K562 (cell line): ENCODE measurements at regions not wholly inside any gene's neighbourhood (a gene's known extent, or its start where the extent isn't known, plus 50 kb on each side); places are given as distances from the start of the nearest gene placed in this dataset.

Experiments used
- ATAC-seq: fragments of 200-7000 bp; cut with Tn5 transposase; 3 replicates; pipeline ENCODE4 v1.9.1; 2020; ENCODE audit warnings: moderate library complexity
- BruUV-seq: library from RNA; stranded (reverse); fragments of 400-500 nt; replicated peaks from 2 replicates; lab custom pipeline; 2021; lab: Mats Ljungman, UMichigan
- CTCF ChIA-PET: fragments of 300-600 bp; formaldehyde crosslinking; extraction: SDS; loops from one replicate; lab custom pipeline; 2021; ENCODE audit warnings: low intra/inter-chr PET ratio; lab: Yijun Ruan, JAX
- POLR2A ChIA-PET: fragments of 300-600, 350-650 bp; sonication (Branson Sonifier 250); formaldehyde crosslinking; extraction: SDS; loops from one replicate; lab custom pipeline; 2021; ENCODE audit warnings: antibody characterized with exemption, inconsistent platforms; lab: Yijun Ruan, JAX
- DNase-seq, 4 experiments: peaks; one replicate each; pipeline versions ENCODE4 v3.0.0 to v3.0.0-alpha.2; 2011 to 2018; ENCODE audit warnings: low spot score in 3 of 4, mixed read lengths in 3 of 4; ENCODE audit errors: extremely low read depth in 1 of 4
- FAIRE-seq: peaks from 2 replicates; lab custom pipeline; 2011; peaks lifted over from hg19 to GRCh38; lab: Jason Lieb, UNC
- H2AFZ ChIP-seq: 2 replicates; pipeline ENCODE4 v1.6.0; 2011; ENCODE audit warnings: low read depth, low read length, control low read depth, inconsistent platforms
- H3K27ac ChIP-seq: fragments of 200-600 bp; 3 replicates; pipeline ENCODE4 v1.8.0; 2011; ENCODE audit warnings: low read depth, mild to moderate bottlenecking, control low read depth, inconsistent platforms, low read length, moderate library complexity, mixed read lengths; ENCODE audit errors: extremely low read depth
- H3K27me3 ChIP-seq, 2 experiments: fragments of 300-600 bp in 1 of 2; 2 replicates in 1 of 2; 3 replicates in 1 of 2; pipeline versions ENCODE4 v1.6.0 to v1.8.0; 2011; ENCODE audit warnings: inconsistent platforms in 2 of 2, low read length in 2 of 2, mild to moderate bottlenecking in 1 of 2, mixed read lengths in 1 of 2, moderate library complexity in 1 of 2; ENCODE audit not compliant: control insufficient read depth in 2 of 2, insufficient read depth in 2 of 2
- H3K36me3 ChIP-seq: fragments of 300-600 bp; 3 replicates; pipeline ENCODE4 v1.8.0; 2011; ENCODE audit warnings: mild to moderate bottlenecking, low read length, inconsistent platforms; ENCODE audit not compliant: control insufficient read depth, insufficient read depth
- H3K4me1 ChIP-seq, 2 experiments: fragments of 200-600 bp in 1 of 2; replicated peaks in 1 of 2; 2 replicates in 1 of 2; 3 replicates in 1 of 2; pipeline versions ENCODE4 v1.5.1 to v1.8.0; 2011; ENCODE audit warnings: inconsistent platforms in 2 of 2, low read length in 2 of 2, mild to moderate bottlenecking in 1 of 2, mixed read lengths in 1 of 2, moderate library complexity in 1 of 2; ENCODE audit not compliant: control insufficient read depth in 2 of 2, insufficient read depth in 2 of 2
- H3K4me2 ChIP-seq: 2 replicates; pipeline ENCODE4 v1.6.1; 2011; ENCODE audit warnings: low read length, control low read depth, inconsistent platforms, mixed read lengths; ENCODE audit not compliant: insufficient read depth
- H3K4me3 ChIP-seq: fragments of 200-600 bp; sonication (generic), shearing (Covaris generic); 2 replicates; pipeline ENCODE4 v1.5.1; 2016; ENCODE audit warnings: control low read depth, inconsistent platforms
- H3K79me2 ChIP-seq: fragments of 200-600 bp; 3 replicates; pipeline ENCODE4 v1.8.0; 2011; ENCODE audit warnings: low read length, inconsistent platforms; ENCODE audit not compliant: control insufficient read depth, insufficient read depth
- H3K9ac ChIP-seq, 2 experiments: 2 replicates each; pipeline versions ENCODE4 v1.6.0 to v1.6.1; 2011; ENCODE audit warnings: low read depth in 2 of 2, low read length in 2 of 2, control low read depth in 1 of 2, inconsistent platforms in 1 of 2, mild to moderate bottlenecking in 1 of 2, mixed read lengths in 1 of 2; ENCODE audit not compliant: insufficient read depth in 1 of 2
- H3K9me1 ChIP-seq: one replicate; pipeline ENCODE4 v1.6.0; 2011; ENCODE audit warnings: inconsistent platforms, mild to moderate bottlenecking, low read length, moderate library complexity; ENCODE audit not compliant: control insufficient read depth, insufficient read depth
- H3K9me3 ChIP-seq: replicated peaks from 2 replicates; pipeline ENCODE4 v1.5.1; 2011; ENCODE audit warnings: low read depth, low read length, inconsistent platforms; ENCODE audit not compliant: control insufficient read depth, insufficient read depth
- H4K20me1 ChIP-seq: replicated peaks from 2 replicates; pipeline ENCODE4 v1.6.1; 2011; ENCODE audit warnings: low read length, inconsistent platforms, mixed read lengths; ENCODE audit not compliant: control insufficient read depth, insufficient read depth
- GTF2E2 ChIP-seq: fragments of 200-800 bp; sonication (Bioruptor generic); IDR thresholded peaks from 2 replicates; pipeline ENCODE4 v1.6.1; 2016; ENCODE audit warnings: missing genetic modification characterization, missing compliant biosample characterization
- HMGXB4 ChIP-seq: sonication (generic); formaldehyde crosslinking; IDR thresholded peaks from 2 replicates; pipeline ENCODE4 v1.8.1; 2023; ENCODE audit warnings: mild to moderate bottlenecking, missing genetic modification reagents
- POLR3G ChIP-seq: IDR thresholded peaks from 2 replicates; pipeline ENCODE4 v1.6.1; 2011; ENCODE audit not compliant: insufficient read length, insufficient replicate concordance; ENCODE audit errors: extremely low read depth
- RNF219 ChIP-seq: fragments of 250-450 bp; sonication (Bioruptor Pico); IDR thresholded peaks from 2 replicates; pipeline ENCODE4 v1.5.0; 2022; ENCODE audit warnings: mild to moderate bottlenecking
- SMARCC2 ChIP-seq: fragments of 450-650 bp; IDR thresholded peaks from 2 replicates; pipeline ENCODE4 v1.6.1; 2017; ENCODE audit warnings: antibody characterized with exemption, moderate library complexity, mild to moderate bottlenecking, low read depth
- ZBTB2 ChIP-seq: fragments of 450-650 bp; IDR thresholded peaks from 2 replicates; pipeline ENCODE4 v1.6.1; 2016; ENCODE audit warnings: antibody characterized with exemption
- ZNF507 ChIP-seq: conservative IDR thresholded peaks from 2 replicates; pipeline ENCODE4 v1.6.1; 2017; ENCODE audit warnings: missing genetic modification characterization, missing compliant biosample characterization
- ZNF586 ChIP-seq: fragments of 450-650 bp; formaldehyde crosslinking; conservative IDR thresholded peaks from 2 replicates; pipeline ENCODE4 v1.4.0; 2020; ENCODE audit warnings: mild to moderate bottlenecking, moderate library complexity
- ZNF77 ChIP-seq: fragments of 250-450 bp; sonication (Bioruptor Pico); IDR thresholded peaks from 2 replicates; pipeline ENCODE4 v1.5.0; 2020
- WGBS: fragments of 100-300 bp; shearing (Covaris generic); methylation state at CpG from one replicate; pipeline ENCODE4 v1.1.6; 2016; ENCODE audit warnings: low coverage, mixed read lengths; ENCODE audit not compliant: insufficient coverage; ENCODE audit errors: missing lambda C conversion rate; 5-methylcytosine and 5-hydroxymethylcytosine counted together
- in situ Hi-C: fragments of 300-500 bp; cut with MboI; formaldehyde crosslinking; loops from 4 replicates; pipeline ENCODE4 v1.15.0; 2018; ENCODE audit warnings: inconsistent platforms, mixed read lengths
- intact Hi-C: fragments of 100-400 bp; cut with micrococcal nuclease; formaldehyde crosslinking; loops from 2 replicates; pipeline ENCODE4 v1.14.2; 2022

- Histone ChIP-seq H3K9me3 (no peaks in the 10 kb centered on the region), H3K4me3 (no peak overlapping the region), H3K27ac (no peak overlapping the region), H4K20me1 (no peaks in the 10 kb centered on the region), H3K27me3 (no peaks in the 10 kb centered on the region), H2AFZ (no peak overlapping the region), H3K79me2 (no peaks in the 10 kb centered on the region), H3K4me1 (peaks cover 0 to 9% of the 10 kb centered on the region in 2 experiments; a peak in 3 of 5 replicates), H3K36me3 (no peaks in the 10 kb centered on the region), H3K4me2 (no peak overlapping the region), H3K9ac (no peak overlapping the region), H3K9me1 (no peaks in the 10 kb centered on the region)
- 3% methylated on average over 2 of the region's 2 CpGs for WGBS
- TF ChIP-seq RNF219 (no peak), ZNF507 (tag) (no peak), SMARCC2 (no peak), POLR3G (no peak), GTF2E2 (tag) (no peak), ZNF586 (no peak), HMGXB4 (CRISPR knock-in tag) (no peak), ZBTB2 (no peak), ZNF77 (CRISPR knock-in tag) (no peak)
- ATAC-seq, result no peak
- DNase-seq, result no peak
- in situ Hi-C loops, result no loop called here
- ChIA-PET POLR2A (no interaction called here), CTCF (no interaction called here)
- FAIRE-seq, result no peak
- intact Hi-C loops, result no loop called here
- no TSS peak for BruUV-seq
Measured at GRCh38 chr4:182187674-182188073, 55.5 kb upstream of the TENM3 start.
